ENCODE measurements at regions not wholly inside any gene's neighbourhood (a gene's known extent, or its start where the extent isn't known, plus 50 kb on each side); places are given as distances from the start of the nearest gene placed in this dataset.

- TF ChIP-seq CTCF (IDR thresholded peaks at IDR 0.05; ENCODE audit: low read depth, low read length), result no peak
- H3K4me3 ChIP-seq (ENCODE audit: low read depth, low read length), result no peak overlapping the region
These were observed 67.7 kb upstream of the CTLA4 start for GRCh38 chr2:203799908-203800307.

DNA sequence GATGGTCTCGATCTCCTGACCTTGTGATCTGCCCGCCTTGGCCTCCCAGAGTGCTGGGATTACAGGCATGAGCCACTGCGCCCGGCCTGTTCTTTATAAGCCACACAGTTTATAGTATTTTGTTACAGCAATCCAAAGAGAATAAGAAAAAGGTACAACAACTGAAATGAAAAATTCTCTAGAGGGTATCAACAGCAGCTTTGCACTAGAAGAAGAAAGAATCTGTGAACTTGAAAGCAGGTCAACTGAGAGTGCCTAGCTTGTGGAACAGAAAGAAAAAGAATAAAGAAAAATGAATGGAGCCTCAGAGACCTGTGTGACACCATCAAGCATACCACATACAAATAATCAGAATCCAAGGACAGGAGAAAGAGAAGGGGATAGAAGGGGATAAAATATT is 66.8 kb upstream of the CTLA4 start:
- TF ChIP-seq CTCF (IDR thresholded peaks at IDR 0.05; ENCODE audit: low read depth, low read length), result no peak
- H3K4me3 ChIP-seq (ENCODE audit: low read depth, low read length), result no peak overlapping the region

DNA sequence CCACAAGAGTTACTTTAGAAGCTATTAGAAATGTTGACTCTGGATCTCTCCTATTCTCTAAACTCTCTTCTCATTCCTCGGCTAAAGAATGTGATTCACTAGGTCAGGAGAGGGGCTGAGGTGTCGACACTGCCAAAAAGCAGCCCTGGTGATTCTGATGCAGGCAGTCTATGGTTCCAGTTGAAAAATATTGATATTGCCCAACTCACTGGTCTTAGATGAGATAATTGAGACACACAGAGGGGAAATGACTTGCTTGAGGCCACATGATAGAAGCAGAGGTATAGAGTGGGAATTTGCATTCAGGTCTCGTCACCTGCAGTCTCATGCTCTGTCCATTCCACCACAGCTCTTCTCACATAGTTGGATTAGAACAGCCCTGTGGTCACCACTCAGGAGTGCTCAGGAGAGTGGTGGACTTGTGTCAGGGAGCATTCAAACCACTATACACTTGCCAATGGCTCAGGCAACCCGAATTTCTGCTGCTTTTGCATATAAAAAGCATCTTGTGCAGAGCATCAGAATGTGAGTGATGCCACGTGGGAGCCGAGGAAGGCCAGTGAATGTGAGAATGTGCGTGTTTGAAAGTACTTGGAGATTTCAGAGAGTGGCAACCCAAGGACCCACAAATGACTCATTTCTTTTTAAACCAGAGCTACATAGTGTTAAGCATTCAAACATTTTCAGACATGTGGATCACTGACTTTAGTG is 65.1 kb upstream of the CTLA4 start:
- no peak for TF ChIP-seq CTCF (IDR thresholded peaks at IDR 0.05; ENCODE audit: low read depth, low read length)
- H3K4me3 ChIP-seq (ENCODE audit: low read depth, low read length), result no peak overlapping the region

DNA sequence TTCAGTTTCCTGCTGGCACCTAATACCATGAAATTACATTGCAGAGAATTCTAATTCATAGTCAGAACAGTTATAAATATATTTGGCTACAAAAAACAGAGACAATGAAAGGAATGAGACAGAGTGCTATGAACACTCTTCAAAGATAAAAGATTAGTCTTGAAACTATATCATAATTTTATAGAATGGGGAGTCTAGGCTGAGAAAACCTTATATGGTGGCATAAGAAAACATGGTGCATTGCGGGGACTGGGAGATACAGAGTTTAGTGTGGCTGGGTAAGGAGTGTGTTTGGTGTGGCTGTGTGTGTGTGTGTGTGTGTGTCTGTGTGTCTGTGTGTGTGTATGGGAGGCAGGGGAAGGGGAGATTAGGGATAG is 64.5 kb upstream of the CTLA4 start:
- H3K4me3 ChIP-seq (ENCODE audit: low read depth, low read length), result no peak overlapping the region
- TF ChIP-seq CTCF (IDR thresholded peaks at IDR 0.05; ENCODE audit: low read depth, low read length), result no peak

DNA sequence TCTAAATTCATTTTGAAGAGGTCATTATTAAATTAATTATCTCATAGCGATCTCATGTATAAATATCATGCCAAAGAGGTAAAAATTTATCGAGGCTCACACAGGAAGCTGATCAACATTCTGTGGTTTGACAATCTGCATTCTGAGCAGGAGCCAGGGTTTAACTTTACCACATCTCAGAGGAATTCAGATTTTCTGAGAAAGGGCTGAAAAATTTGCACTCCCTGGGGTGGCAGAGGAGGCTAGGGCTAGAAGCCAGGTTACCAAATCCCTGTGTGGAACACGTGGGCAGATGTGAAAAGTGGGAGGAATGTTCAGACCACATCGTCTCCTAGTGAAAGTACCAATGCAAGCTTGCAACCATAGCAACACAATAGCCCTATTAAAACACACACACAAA is 63.5 kb upstream of the CTLA4 start:
- no peak for TF ChIP-seq CTCF (IDR thresholded peaks at IDR 0.05; ENCODE audit: low read depth, low read length)
- H3K4me3 ChIP-seq (ENCODE audit: low read depth, low read length), result no peak overlapping the region

- no peak for TF ChIP-seq CTCF (IDR thresholded peaks at IDR 0.05; ENCODE audit: low read depth, low read length)
- H3K4me3 ChIP-seq (ENCODE audit: low read depth, low read length), result no peak overlapping the region
These were observed 62.6 kb upstream of the CTLA4 start for GRCh38 chr2:203804764-203805485.

GRCh38 chr2:203805486-203805838 is 62.1 kb upstream of the CTLA4 start:
- no peak for TF ChIP-seq CTCF (IDR thresholded peaks at IDR 0.05; ENCODE audit: low read depth, low read length)
- no peak overlapping the region for H3K4me3 ChIP-seq (ENCODE audit: low read depth, low read length)
